Neuronal stem cell (in vitro differentiated cells): ENCODE measurements at regions not wholly inside any gene's neighbourhood (a gene's known extent, or its start where the extent isn't known, plus 50 kb on each side); places are given as distances from the start of the nearest gene placed in this dataset.

Source experiments
- DNase-seq: peaks from one replicate; pipeline ENCODE4 v3.0.0-alpha.2; 2013; ENCODE audit warnings: low spot score
- H2AFZ ChIP-seq: one replicate; pipeline ENCODE4 v1.6.1; 2013; ENCODE audit warnings: mild to moderate bottlenecking, low read length, inconsistent platforms
- H2AK5ac ChIP-seq: 2 replicates; pipeline ENCODE4 v1.6.1; 2013; ENCODE audit warnings: low read depth, mild to moderate bottlenecking, inconsistent platforms, low read length, moderate library complexity, mixed read lengths
- H2BK120ac ChIP-seq: 2 replicates; pipeline ENCODE4 v1.6.1; 2013; ENCODE audit warnings: low read depth, mild to moderate bottlenecking, inconsistent platforms, low read length, moderate library complexity, mixed read lengths
- H2BK12ac ChIP-seq: one replicate; pipeline ENCODE4 v1.6.1; 2013; ENCODE audit warnings: low read length, inconsistent platforms
- H2BK15ac ChIP-seq: 2 replicates; pipeline ENCODE4 v1.6.1; 2013; ENCODE audit warnings: mild to moderate bottlenecking, low read length, inconsistent platforms, mixed read lengths
- H2BK5ac ChIP-seq: one replicate; pipeline ENCODE4 v1.6.1; 2013; ENCODE audit warnings: inconsistent platforms, mild to moderate bottlenecking, low read length, moderate library complexity
- H3K14ac ChIP-seq: one replicate; pipeline ENCODE4 v1.6.1; 2013; ENCODE audit warnings: low read length, inconsistent platforms
- H3K18ac ChIP-seq: 2 replicates; pipeline ENCODE4 v1.6.1; 2013; ENCODE audit warnings: low read length, inconsistent platforms
- H3K23ac ChIP-seq: 2 replicates; pipeline ENCODE4 v1.6.1; 2013; ENCODE audit warnings: low read depth, mild to moderate bottlenecking, mixed read lengths, low read length, inconsistent platforms; ENCODE audit not compliant: poor library complexity
- H3K27ac ChIP-seq: replicated peaks from 3 replicates; pipeline ENCODE4 v1.5.1; 2013; ENCODE audit warnings: low read length, inconsistent platforms
- H3K27me3 ChIP-seq, 3 experiments: 2 replicates each; pipeline ENCODE4 v1.6.1; 2013; ENCODE audit warnings: low read length in 3 of 3, mild to moderate bottlenecking in 2 of 3, inconsistent platforms in 1 of 3, low read depth in 1 of 3, mixed read lengths in 1 of 3, moderate library complexity in 1 of 3; ENCODE audit not compliant: control insufficient read depth in 3 of 3, insufficient read depth in 3 of 3
- H3K36me3 ChIP-seq, 2 donors: replicated peaks in 1 of 2; 2 replicates each; pipeline ENCODE4 v1.6.1; 2013; ENCODE audit warnings: low read length in 2 of 2; ENCODE audit not compliant: control insufficient read depth in 2 of 2, insufficient read depth in 2 of 2
- H3K4ac ChIP-seq: 2 replicates; pipeline ENCODE4 v1.6.1; 2013; ENCODE audit warnings: inconsistent platforms, mild to moderate bottlenecking, low read length, moderate library complexity
- H3K4me1 ChIP-seq, 2 donors: 1 replicate in 1 of 2; 2 replicates in 1 of 2; pipeline ENCODE4 v1.6.1; 2013; ENCODE audit warnings: low read length in 2 of 2, low read depth in 1 of 2; ENCODE audit not compliant: control insufficient read depth in 2 of 2, insufficient read depth in 1 of 2
- H3K4me2 ChIP-seq: one replicate; pipeline ENCODE4 v1.6.1; 2013; ENCODE audit warnings: mild to moderate bottlenecking, low read length, inconsistent platforms; ENCODE audit not compliant: insufficient read depth, poor library complexity, severe bottlenecking
- H3K4me3 ChIP-seq, 2 donors: 2 replicates each; pipeline ENCODE4 v1.5.1; 2013; ENCODE audit warnings: low read length in 2 of 2, mild to moderate bottlenecking in 2 of 2, inconsistent platforms in 1 of 2, moderate library complexity in 1 of 2
- H3K79me1 ChIP-seq: one replicate; pipeline ENCODE4 v1.6.1; 2013; ENCODE audit warnings: low read depth, mild to moderate bottlenecking, inconsistent platforms, low read length, moderate library complexity
- H3K9ac ChIP-seq: one replicate; pipeline ENCODE4 v1.6.1; 2013; ENCODE audit warnings: mild to moderate bottlenecking, low read depth, low read length, inconsistent platforms; ENCODE audit not compliant: poor library complexity
- H3K9me3 ChIP-seq, 2 donors: replicated peaks in 1 of 2; 2 replicates each; pipeline versions ENCODE3 to v1.6.1; 2013; ENCODE audit warnings: low read length in 2 of 2, mild to moderate bottlenecking in 2 of 2, inconsistent platforms in 1 of 2, low read depth in 1 of 2, mixed read lengths in 1 of 2, moderate library complexity in 1 of 2; ENCODE audit not compliant: control insufficient read depth in 2 of 2, insufficient read depth in 1 of 2
- H4K8ac ChIP-seq: one replicate; pipeline ENCODE4 v1.6.1; 2013; ENCODE audit warnings: low read depth, mild to moderate bottlenecking, inconsistent platforms, low read length, moderate library complexity
- H4K91ac ChIP-seq: one replicate; pipeline ENCODE4 v1.6.1; 2013; ENCODE audit warnings: low read length, low read depth, mild to moderate bottlenecking, inconsistent platforms; ENCODE audit not compliant: poor library complexity
- WGBS, 2 donors: extraction: QIAGEN DNeasy Blood & Tissue Kit; methylation state at CpG; one replicate each; pipeline ENCODE4 v1.1.7; 2013; ENCODE audit warnings: missing lambda C conversion rate in 2 of 2, mixed read lengths in 1 of 2; ENCODE audit not compliant: insufficient read length in 2 of 2, insufficient replicate concordance in 1 of 2; ENCODE audit errors: extremely low coverage in 2 of 2; 5-methylcytosine and 5-hydroxymethylcytosine counted together

DNA sequence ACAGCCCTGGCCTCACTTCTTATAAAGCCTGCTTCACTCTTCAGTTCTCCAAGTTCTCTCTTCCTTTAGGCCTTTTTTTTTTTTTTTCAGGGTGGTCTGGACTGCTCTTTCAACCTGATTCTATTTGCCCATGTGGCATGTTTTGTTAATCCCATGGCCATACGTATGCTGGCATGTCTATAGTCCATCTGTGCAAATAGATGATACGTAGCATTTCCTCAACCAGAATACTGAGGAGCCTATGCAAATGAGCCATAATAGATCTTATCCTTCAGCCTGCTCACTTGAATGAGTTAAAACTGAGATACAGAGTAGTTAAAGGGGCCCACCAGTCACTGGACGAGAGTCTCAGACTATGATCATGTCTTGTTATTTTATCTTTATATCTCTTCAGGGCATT, 265.2 kb upstream of the CXCR4 start:
- Histone ChIP-seq H2BK120ac (no peak overlapping the region), H3K9me3 (no peaks in the 10 kb centered on the region), H2BK5ac (no peak overlapping the region), H3K79me1 (no peaks in the 10 kb centered on the region), H3K14ac (no peak overlapping the region), H3K27ac (no peak overlapping the region), H3K4ac (no peak overlapping the region), H2AK5ac (no peak overlapping the region), H2BK12ac (no peak overlapping the region), H3K4me1 (no peaks in the 10 kb centered on the region), H4K8ac (no peak overlapping the region), H2BK15ac (no peak overlapping the region), H3K27me3 (no peaks in the 10 kb centered on the region), H4K91ac (no peak overlapping the region), H3K18ac (no peak overlapping the region), H3K9ac (no peak overlapping the region), H3K4me3 (no peak overlapping the region), H3K36me3 (no peaks in the 10 kb centered on the region), H2AFZ (no peak overlapping the region), H3K4me2 (no peak overlapping the region), H3K23ac (no peak overlapping the region)
- DNase-seq = no peak
- no CpG with 5 or more reads among the region's 3 CpGs for WGBS, 2 donors

DNA sequence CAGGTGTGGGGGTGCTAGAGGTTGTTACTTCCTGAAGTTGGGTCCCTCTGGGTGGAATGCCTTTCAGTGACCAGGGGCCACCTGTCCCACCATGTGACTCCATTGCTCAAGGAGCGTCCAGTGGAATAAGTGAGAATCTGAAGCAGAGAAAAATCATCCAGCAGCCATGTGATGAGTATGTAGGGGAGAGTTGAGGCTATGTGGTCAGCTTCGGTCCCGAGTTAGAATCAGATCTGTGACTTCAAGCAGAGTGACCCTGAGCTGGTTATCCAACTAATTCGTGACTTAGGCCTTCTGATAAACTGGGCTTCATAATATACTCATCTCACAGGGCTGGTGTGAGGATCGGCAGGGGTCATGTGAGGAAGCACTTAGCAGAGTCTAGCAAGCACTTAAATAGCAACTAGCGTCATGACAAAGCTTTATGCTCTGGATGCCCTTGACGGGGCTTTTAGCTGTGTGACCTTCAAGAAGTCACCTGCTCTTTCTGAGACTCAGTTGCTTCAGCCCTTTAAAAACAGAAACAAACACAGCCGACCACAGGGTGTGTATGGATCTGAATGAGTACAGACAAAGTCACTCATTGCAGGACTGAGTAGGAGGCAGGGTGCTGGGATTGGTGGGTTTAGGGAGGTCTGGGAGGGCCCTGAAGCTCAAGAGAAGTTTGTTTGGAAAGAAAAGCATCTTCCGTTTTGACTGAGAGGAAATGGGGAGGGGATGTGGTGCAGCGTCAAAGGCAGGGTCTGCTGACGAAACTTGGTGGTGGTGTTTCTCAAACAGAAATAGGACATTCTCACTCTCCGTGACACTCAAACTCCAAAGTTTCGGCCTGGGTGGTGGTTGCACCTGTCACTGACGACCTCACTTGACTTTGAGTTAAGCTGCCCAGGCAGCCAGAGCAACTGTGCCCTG, 264.0 kb upstream of the CXCR4 start:
- H3K27ac ChIP-seq = no peak overlapping the region
- H2BK5ac ChIP-seq = no peak overlapping the region
- H4K8ac ChIP-seq = no peak overlapping the region
- H3K79me1 ChIP-seq = no peaks in the 10 kb centered on the region
- H3K27me3 ChIP-seq = no peaks in the 10 kb centered on the region
- no peak overlapping the region for H3K4ac ChIP-seq
- no peak overlapping the region for H4K91ac ChIP-seq
- H2AFZ ChIP-seq = no peak overlapping the region
- no peak overlapping the region for H2BK120ac ChIP-seq
- H3K4me2 ChIP-seq = no peak overlapping the region
- H3K36me3 ChIP-seq = no peaks in the 10 kb centered on the region
- no peak overlapping the region for H3K4me3 ChIP-seq
- no peaks in the 10 kb centered on the region for H3K4me1 ChIP-seq
- H2AK5ac ChIP-seq = no peak overlapping the region
- H2BK15ac ChIP-seq = no peak overlapping the region
- H3K18ac ChIP-seq = no peak overlapping the region
- H2BK12ac ChIP-seq = no peak overlapping the region
- no peak overlapping the region for H3K23ac ChIP-seq
- WGBS, 2 donors = no CpG with 5 or more reads among the region's 14 CpGs
- no peak overlapping the region for H3K9ac ChIP-seq
- H3K14ac ChIP-seq = no peak overlapping the region
- H3K9me3 ChIP-seq = no peaks in the 10 kb centered on the region
- no peak for DNase-seq

DNA sequence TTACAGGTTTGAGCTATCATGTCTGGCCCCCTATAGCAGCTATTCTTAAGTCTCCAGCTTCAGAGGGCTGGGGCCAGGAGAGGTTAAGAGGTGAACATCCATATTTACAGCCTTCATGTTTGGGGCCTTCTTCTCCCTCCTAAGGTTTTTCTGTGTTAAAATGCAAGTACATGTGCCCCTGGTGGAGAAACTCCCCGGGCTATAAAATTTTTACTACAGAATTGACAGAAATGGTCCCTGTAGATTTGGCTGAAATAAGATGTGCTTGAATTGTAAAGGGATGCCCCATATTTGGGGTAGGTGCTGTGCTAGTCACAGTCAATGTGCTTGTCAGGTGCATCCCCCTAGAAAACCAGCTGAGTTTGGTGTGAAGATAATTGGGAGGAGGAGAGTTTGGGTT, 263.3 kb upstream of the CXCR4 start:
- no peak overlapping the region for H2BK5ac ChIP-seq
- no peak overlapping the region for H3K18ac ChIP-seq
- H2BK120ac ChIP-seq = no peak overlapping the region
- no peak overlapping the region for H3K27ac ChIP-seq
- H4K91ac ChIP-seq = no peak overlapping the region
- H3K4me2 ChIP-seq = no peak overlapping the region
- H2BK15ac ChIP-seq = no peak overlapping the region
- H2AFZ ChIP-seq = no peak overlapping the region
- H3K9me3 ChIP-seq = no peaks in the 10 kb centered on the region
- no peak overlapping the region for H3K4me3 ChIP-seq
- no peaks in the 10 kb centered on the region for H3K4me1 ChIP-seq
- H3K23ac ChIP-seq = no peak overlapping the region
- no peaks in the 10 kb centered on the region for H3K79me1 ChIP-seq
- no peak overlapping the region for H2AK5ac ChIP-seq
- H3K27me3 ChIP-seq = no peaks in the 10 kb centered on the region
- no peak overlapping the region for H4K8ac ChIP-seq
- no peaks in the 10 kb centered on the region for H3K36me3 ChIP-seq
- WGBS, 2 donors = no CpG with 5 or more reads among the region's 1 CpG
- no peak overlapping the region for H3K4ac ChIP-seq
- no peak overlapping the region for H2BK12ac ChIP-seq
- DNase-seq = no peak
- no peak overlapping the region for H3K9ac ChIP-seq
- H3K14ac ChIP-seq = no peak overlapping the region

DNA sequence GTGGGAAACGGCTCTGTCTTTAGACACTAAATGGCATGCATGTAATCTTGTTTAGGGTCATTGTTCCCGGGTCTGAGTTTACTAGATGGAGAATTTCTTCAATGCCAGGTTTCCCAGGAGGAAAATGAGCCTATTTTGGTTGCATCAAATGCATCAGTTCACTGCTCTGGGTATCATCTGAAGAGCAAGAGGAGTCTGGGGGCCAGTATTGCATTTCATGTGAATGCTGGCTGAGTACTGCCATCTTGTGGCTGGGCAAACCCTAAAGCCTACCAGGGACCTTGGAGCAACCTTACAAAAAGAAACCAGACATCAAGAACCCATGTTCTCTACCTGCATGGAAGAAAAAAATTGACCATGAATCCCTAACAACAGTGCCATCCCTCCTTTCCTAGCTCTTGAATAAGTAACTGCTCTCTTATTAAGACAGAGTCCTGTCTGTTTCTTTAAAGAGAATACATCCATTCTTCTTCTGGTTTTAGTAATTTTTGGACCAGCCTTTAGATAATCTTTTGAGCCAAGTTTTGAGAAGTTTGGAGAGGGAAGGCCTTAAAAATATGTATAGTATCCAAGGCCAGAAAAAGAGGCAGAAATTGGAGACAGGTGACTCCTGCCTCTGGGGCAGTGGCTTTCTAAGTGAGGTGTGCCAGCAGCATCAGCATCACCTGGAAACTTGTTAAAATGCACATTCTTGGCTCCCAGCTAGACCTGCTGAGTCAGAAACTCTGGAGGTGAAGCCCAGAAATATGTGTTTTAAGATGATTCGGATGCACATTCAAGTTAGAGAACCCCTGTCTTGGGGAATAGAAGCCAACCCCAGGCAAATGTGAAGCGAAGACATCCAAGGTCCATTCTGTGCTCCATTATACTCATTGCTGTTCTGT, 261.0 kb upstream of the CXCR4 start:
- no peak overlapping the region for H3K4me2 ChIP-seq
- H2BK5ac ChIP-seq = no peak overlapping the region
- H2BK12ac ChIP-seq = no peak overlapping the region
- WGBS, 2 donors = no CpG with 5 or more reads among the region's 4 CpGs
- no peak overlapping the region for H4K8ac ChIP-seq
- no peak overlapping the region for H4K91ac ChIP-seq
- H3K23ac ChIP-seq = no peak overlapping the region
- no peak overlapping the region for H3K27ac ChIP-seq
- no peak overlapping the region for H3K4ac ChIP-seq
- DNase-seq = peak; percentile 64
- no peak overlapping the region for H2BK120ac ChIP-seq
- H2BK15ac ChIP-seq = no peak overlapping the region
- H3K27me3 ChIP-seq = no peaks in the 10 kb centered on the region
- no peaks in the 10 kb centered on the region for H3K4me1 ChIP-seq
- no peak overlapping the region for H3K9ac ChIP-seq
- no peaks in the 10 kb centered on the region for H3K9me3 ChIP-seq
- no peaks in the 10 kb centered on the region for H3K36me3 ChIP-seq
- no peak overlapping the region for H3K18ac ChIP-seq
- no peaks in the 10 kb centered on the region for H3K79me1 ChIP-seq
- H2AFZ ChIP-seq = no peak overlapping the region
- no peak overlapping the region for H3K14ac ChIP-seq
- no peak overlapping the region for H3K4me3 ChIP-seq
- no peak overlapping the region for H2AK5ac ChIP-seq
